GM18520 (cell line): ENCODE measurements at regions not wholly inside any gene's neighbourhood (a gene's known extent, or its start where the extent isn't known, plus 50 kb on each side); places are given as distances from the start of the nearest gene placed in this dataset.

ENCODE experiments used
- ATAC-seq: cut with Tn5 transposase; IDR thresholded peaks from one replicate; pipeline ENCODE4 v1.9.1; 2021; ENCODE audit not compliant: unreplicated experiment

DNA sequence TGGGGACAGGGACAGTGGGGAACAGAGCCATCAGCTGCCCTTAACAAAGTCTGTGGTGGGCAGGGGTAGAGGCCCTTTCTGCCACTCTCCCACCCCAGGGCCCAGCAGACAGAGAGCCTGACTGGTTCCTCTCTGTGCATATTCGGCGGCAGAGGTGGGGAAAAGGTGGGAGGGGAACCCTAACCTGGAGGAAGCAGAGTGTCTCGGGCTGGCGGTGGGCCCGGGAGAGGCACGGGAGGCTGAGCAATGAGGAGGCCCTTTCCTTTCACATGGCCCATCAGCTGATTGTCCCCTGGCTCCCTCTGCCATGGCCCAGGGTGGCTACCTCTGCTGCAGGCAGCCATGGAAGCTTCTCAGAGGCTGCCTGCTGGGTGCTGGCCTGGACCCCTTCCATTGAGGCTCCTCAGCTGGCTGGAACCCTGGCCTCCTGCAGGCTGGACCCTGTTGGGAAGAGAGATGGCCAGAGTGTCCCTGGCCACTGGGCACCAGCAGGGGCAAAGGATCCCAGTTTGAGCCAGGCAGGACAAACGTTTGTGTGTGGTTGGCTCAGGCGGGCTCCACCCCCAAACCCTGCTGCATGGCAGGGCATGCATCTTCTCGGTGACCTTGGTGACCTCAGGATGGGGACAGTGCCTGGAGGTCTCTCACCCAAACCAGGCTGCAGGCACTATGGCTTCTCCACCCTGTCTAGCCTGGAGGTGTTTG lies 202.8 kb upstream of the ZNF536 start:
- ATAC-seq: no peak

- no peak for ATAC-seq
Observed at GRCh38 chr19:30170081-30170480, 202.1 kb upstream of the ZNF536 start.

DNA sequence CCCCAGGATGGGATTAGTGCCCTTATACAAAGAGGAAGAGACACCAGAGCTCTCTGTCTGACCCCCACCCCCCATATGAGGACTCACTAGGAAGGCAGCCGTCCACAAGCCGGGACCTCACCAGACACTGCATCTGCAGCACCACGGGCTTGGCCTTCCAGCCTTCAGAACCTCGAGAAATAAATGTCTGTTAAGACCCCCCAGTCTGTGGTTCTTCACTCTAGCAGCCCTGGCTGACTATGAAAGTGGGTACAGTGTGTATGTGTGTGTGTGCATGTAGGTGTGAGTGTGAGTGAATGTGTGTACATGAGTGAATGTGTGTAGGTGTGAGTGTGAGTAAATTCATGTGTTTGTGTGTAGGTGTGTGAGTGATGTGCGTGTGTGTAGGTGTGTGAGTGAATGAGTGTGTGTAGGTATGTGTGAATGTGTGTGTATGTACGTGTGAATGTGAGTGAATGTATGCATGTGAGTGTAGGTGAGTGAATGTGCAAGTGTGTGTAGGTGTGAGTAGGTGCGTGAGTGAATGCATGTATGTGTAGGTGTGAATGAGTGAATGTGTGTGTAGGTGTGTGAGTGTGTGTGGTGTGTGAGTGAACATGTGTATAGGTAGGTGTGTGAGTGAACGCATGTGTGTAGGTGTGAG lies 201.6 kb upstream of the ZNF536 start:
- ATAC-seq: no peak

DNA sequence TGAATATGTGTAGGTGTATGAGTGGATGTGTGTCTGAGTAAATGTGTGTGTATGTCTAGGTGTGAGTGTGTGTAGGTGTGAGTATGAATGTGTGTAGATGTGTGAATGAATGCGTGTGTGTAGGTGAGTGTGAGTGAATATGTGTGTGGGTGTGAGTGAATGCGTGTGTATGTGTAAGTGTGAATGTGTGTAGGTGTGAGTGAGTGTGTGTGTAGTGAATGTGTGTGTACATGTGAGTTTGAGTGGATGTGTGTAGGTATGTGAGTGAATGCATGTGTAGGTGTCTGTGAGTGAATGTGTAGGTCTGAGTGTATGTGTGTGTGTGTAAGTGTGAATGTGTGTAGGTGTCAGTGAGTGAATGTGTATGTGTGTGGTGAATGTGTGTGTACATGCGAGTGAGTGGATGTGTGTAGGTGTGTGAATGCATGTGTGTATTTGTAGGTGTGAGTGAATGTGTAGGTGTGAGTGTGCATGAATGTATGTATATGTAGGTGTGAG lies 201.0 kb upstream of the ZNF536 start:
- ATAC-seq: no peak

GRCh38 chr19:30171795-30172612 lies 200.2 kb upstream of the ZNF536 start:
- no peak for ATAC-seq

DNA sequence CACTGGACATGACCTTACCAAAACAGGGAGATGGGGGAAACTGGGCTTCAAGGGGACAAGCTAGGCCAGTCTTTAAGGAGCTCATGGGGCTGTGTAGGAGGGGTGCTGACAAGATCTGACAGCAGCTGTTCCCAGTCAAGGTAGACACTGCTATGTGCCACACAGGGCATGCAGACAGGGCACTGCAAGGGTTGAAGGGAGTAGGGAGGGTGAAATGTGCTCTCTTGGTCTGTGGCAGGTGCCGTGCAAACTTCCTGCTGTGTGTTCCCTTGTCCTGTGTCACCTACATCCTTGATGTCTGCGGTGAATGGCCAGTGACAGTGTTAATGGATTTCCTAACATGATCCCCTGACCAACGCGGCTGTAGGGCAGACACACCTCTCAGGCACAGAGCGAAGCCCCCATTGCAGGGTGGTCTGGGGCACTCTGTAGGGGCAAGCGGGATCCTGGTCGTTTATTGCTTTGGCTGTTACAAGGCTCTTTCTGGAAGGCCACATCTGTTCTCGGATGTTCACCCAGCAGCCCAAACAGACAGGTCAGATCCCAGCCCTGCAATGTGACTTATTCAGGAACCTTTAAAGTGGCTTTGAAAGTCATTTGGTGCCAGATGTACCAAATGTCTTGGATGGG lies 199.5 kb upstream of the ZNF536 start:
- ATAC-seq: no peak

DNA sequence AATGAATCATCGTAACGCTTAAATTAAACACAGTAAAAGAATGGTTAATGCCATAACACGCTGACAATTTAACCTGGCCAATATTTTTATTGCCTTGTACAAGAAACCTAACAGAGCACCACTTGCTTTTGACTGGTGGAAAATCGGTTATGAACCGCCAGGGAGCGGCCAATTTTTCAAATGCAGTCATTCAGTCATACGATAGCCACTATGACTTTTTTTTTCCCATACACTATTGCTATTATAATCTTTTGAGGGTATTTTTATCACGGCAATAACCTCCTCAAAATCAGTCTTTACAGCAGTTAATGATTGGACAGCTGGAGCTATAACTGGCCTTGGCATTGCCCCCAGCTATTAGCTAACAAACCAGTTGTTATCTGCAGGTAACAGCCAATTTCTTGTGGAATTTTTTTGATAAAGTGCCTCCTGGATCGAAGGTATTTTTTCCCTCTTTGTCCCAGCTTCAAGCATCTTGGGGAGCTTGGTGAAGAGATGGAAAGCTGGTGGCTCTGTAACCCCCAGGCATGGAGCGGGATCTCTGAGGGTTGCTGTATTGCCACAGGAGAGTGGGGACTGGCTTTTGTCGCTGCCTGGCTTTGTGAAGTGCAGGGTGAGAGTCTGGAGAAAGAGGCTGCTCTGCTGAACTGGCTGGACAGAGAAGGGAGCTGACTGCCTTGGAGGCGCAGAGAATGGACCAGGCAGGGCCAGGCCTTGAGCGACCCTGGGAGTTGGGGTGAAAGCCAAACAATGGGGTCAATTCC lies 198.4 kb upstream of the ZNF536 start:
- ATAC-seq: no peak

DNA sequence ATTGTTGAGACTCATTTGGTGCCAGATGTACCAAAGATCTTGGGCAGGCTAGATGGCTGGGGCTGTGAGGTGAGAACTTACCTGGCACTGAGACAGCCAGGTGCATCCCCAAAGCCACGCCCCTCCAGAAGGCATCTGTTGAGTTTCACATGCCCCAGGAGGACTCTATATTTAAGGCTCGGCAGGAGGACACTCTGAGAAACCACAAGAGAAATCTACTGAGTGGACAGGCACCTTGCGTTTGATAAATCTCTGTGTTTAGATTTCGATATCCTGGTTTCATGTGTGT lies 197.9 kb upstream of the ZNF536 start:
- ATAC-seq: no peak

DNA sequence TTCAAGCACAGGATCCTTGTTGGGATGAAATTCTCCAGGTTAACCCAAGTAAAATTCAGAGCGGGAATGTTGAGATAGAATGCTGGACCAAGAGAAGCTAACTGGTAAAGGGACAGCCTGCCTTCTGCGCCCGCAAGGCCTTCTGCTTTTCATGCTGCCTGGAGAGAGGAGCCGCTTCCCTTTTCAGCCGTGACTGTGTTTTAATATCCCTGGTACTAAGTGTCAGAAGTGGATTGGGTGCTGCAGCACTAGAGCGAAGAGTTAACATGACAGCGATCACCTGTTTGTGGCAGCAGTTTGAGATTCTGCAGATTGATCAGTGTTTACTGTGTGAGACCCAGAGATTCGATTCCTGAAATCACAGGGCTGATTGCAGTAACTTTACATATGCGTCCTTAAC lies 197.4 kb upstream of the ZNF536 start:
- no peak for ATAC-seq

DNA sequence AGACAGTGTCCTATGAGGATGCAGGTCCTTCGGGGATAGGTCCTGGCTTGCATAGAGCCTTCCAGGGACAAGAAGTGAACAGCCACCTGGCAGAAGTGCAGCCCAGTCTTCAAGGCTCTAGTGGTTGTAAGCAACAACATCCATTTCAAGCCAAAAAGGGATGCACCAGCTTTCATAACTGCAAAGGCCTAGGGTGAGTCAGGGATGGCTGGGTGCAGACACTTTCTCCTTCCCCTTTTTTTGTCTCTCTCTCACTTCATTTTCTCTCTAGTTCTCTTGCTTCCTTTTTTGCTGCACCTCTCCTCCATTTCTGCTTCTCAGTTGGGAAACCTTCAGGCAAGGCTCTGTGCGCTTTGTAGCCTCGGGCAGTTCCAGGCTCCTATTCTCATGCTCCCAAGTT lies 196.2 kb upstream of the ZNF536 start:
- ATAC-seq: no peak

DNA sequence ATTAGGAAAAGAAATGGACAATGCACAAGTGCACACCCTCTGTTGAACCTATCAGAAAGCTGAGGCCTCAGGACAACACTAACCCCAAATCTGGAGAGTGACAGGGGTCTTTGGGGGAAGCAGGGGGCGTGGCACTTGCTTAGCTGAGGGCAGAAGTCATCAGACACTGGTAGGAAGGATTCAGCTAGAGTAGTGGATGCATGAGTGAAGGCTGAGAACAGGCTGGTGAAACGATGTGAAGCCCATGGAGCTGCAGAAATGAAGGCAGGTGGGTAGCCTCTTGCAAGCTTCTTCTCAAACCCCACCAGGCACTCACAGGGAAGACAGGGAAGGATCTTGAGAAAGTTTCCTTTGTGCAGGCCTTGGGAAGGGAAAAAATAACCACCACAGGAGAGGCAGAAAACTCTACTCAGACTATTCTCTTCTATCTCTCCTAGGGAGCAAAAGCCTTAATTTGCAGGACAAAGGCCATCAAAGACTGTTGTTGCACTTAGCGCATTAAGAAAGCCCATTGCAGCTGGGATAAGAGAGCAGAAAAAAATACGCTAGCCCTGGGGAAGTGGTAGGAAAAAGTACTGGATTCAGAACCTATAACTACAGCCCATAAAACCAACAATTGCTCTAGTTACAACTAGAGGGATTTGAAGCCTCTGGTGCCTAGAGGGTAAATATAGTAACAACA lies 193.3 kb upstream of the ZNF536 start:
- no peak for ATAC-seq

GRCh38 chr19:30180691-30181090 lies 191.5 kb upstream of the ZNF536 start:
- no peak for ATAC-seq

- ATAC-seq: no peak
Observed at GRCh38 chr19:30183807-30184490, 188.2 kb upstream of the ZNF536 start.

GRCh38 chr19:30202060-30202600 lies 170.1 kb upstream of the ZNF536 start:
- no peak for ATAC-seq

- no peak for ATAC-seq
Observed at GRCh38 chr19:30204721-30205120, 167.5 kb upstream of the ZNF536 start.

GRCh38 chr19:30206187-30206586 lies 166.0 kb upstream of the ZNF536 start:
- no peak for ATAC-seq

- no peak for ATAC-seq
Observed at GRCh38 chr19:30207357-30207756, 164.8 kb upstream of the ZNF536 start.

- ATAC-seq: no peak
Observed at GRCh38 chr19:30208436-30209060, 163.6 kb upstream of the ZNF536 start.
